Kidney epithelial cell (primary cell): ENCODE measurements at regions not wholly inside any gene's neighbourhood (a gene's known extent, or its start where the extent isn't known, plus 50 kb on each side); places are given as distances from the start of the nearest gene placed in this dataset.
A peak's percentile ranks its signal among the peaks of the same experiment; 100 is the strongest.

Experiments
- DNase-seq: peaks from one replicate; pipeline ENCODE4 v3.0.0-alpha.2; 2010; ENCODE audit warnings: low read depth
- H3K27me3 ChIP-seq: 2 replicates; pipeline ENCODE4 v1.6.0; 2011; ENCODE audit warnings: low read length; ENCODE audit not compliant: control insufficient read depth, insufficient read depth
- H3K36me3 ChIP-seq: 2 replicates; pipeline ENCODE4 v1.5.1; 2011; ENCODE audit warnings: low read length; ENCODE audit not compliant: control insufficient read depth, insufficient read depth
- H3K4me3 ChIP-seq: 2 replicates; pipeline ENCODE4 v1.5.1; 2011; ENCODE audit warnings: low read depth, mild to moderate bottlenecking, control low read depth, low read length
- CTCF ChIP-seq: IDR thresholded peaks from 2 replicates; pipeline ENCODE4 v1.5.1; 2011; ENCODE audit warnings: mild to moderate bottlenecking, moderate library complexity, low read length, control low read depth, inconsistent platforms; ENCODE audit not compliant: insufficient read depth, poor library complexity, severe bottlenecking

GRCh38 chr13:33637978-33638743 is 179.8 kb upstream of the RFC3 start:
- no peak for TF ChIP-seq CTCF
- no peak for DNase-seq
- H3K27me3 ChIP-seq, result no peaks in the 10 kb centered on the region
- H3K4me3 ChIP-seq, result no peak overlapping the region
- H3K36me3 ChIP-seq, result no peaks in the 10 kb centered on the region

GRCh38 chr13:33639158-33639557 is 178.8 kb upstream of the RFC3 start:
- TF ChIP-seq CTCF, result no peak

GRCh38 chr13:33639626-33640080 is 178.3 kb upstream of the RFC3 start:
- H3K27me3 ChIP-seq, result no peaks in the 10 kb centered on the region
- no peak for DNase-seq
- no peak overlapping the region for H3K4me3 ChIP-seq
- TF ChIP-seq CTCF, result no peak
- H3K36me3 ChIP-seq, result no peaks in the 10 kb centered on the region

More at GRCh38 chr13:33639158-33639557, 178.8 kb upstream of the RFC3 start:
- no peak overlapping the region for H3K4me3 ChIP-seq
- H3K36me3 ChIP-seq, result no peaks in the 10 kb centered on the region
- no peak for DNase-seq
- H3K27me3 ChIP-seq, result no peaks in the 10 kb centered on the region

- Histone ChIP-seq H3K4me3 (no peak overlapping the region), H3K36me3 (no peaks in the 10 kb centered on the region), H3K27me3 (no peaks in the 10 kb centered on the region)
- no peak for DNase-seq
- no peak for TF ChIP-seq CTCF
Measured at GRCh38 chr13:33640832-33641231, 177.1 kb upstream of the RFC3 start.

GRCh38 chr13:33642374-33643065 is 175.4 kb upstream of the RFC3 start:
- peak; percentile 34 for DNase-seq
- H3K36me3 ChIP-seq, result no peaks in the 10 kb centered on the region
- no peak for TF ChIP-seq CTCF
- no peaks in the 10 kb centered on the region for H3K27me3 ChIP-seq
- H3K4me3 ChIP-seq, result no peak overlapping the region
